ENCODE measurements at regions not wholly inside any gene's neighbourhood (a gene's known extent, or its start where the extent isn't known, plus 50 kb on each side); places are given as distances from the start of the nearest gene placed in this dataset.

- DNase-seq = no peak
Measured at GRCh38 chr5:14928661-14929060, 57.1 kb upstream of the ANKH start.

- peak; percentile 33 for DNase-seq
Measured at GRCh38 chr5:14925326-14925725, 53.7 kb upstream of the ANKH start.

GRCh38 chr5:14922952-14923351 is 51.4 kb upstream of the ANKH start:
- DNase-seq = peak; percentile 24

GRCh38 chr5:14922456-14922855 is 50.9 kb upstream of the ANKH start:
- no peak for DNase-seq

Measured in inflammatory macrophage treated with lipopolysaccharide for 4 hours (primary cell).